ENCODE measurements at regions not wholly inside any gene's neighbourhood (a gene's known extent, or its start where the extent isn't known, plus 50 kb on each side); places are given as distances from the start of the nearest gene placed in this dataset.
A peak's percentile ranks its signal among the peaks of the same experiment; 100 is the strongest.

DNA sequence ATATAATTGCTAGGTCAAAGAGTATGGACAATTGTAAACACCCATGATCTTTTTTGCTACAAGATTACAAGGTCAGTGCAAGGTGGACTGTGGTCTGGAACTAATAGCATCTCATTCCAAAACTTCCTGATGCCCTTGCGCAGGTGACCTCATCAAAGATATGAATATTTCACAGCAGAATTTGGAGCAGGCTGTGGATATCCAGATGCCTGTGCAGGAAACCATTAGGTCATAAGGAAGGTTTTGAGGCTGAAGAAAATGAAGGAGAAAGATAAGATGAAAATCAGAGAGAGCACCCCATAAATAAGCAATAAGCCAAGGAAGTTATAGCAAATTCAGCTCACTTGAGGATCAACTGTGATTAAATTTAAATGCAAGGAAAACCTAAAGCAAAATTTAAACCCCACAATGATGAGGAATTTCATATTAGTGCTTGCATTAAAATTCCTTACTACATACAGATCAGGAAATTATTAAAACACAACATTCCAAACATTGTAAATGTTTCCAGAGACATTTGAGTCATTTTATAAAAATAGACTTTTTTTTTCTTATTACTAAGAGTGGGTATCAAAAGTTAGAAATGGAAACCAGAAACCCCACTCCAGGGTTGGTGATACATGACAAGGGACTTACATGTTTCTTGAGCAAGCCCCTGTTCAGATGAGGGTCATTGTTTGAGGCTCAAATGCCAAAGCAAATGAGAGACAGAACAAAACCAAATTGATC, 100.7 kb upstream of the FAM9C start:
- DNase-seq, result no peak

DNA sequence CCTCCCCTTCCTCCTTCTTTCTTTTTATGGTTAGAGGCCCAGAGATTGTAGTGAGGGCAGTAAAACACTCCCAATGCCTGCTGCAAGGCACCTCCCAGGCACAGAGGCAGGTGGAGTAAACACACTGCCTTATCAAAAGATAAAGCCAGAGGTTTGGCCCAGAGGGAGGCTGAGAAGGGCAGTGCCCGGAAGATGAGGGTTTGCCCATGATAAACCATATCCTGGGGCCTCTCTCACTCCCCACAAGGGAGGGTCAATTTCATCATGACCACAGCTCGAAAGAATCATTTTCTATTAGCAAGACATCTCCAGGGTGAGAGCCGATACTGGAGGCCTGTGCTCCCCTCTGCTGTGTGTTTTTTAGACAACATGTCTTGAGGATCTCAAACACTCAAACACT, 98.5 kb upstream of the FAM9C start:
- DNase-seq, result no peak

DNA sequence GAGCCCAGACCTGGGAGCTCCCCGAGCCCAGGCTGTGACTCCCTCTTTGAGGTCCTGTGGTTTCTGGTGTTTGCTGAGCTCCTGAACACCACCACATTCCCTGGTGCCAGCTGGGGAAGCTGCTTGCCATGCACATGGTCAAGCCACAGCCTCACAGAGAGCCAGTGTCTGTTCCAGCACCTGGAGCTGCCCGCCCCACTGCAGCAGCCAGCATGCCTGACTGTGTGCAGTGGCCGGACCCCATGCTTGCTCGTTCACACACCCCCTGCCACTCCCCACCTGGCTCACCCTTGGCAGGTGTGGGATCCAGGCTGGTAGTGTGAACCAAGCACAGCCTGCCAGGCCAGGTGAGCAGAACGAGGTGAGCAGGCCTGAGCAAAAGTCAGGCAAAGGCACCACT, 95.6 kb upstream of the FAM9C start:
- no peak for DNase-seq

DNA sequence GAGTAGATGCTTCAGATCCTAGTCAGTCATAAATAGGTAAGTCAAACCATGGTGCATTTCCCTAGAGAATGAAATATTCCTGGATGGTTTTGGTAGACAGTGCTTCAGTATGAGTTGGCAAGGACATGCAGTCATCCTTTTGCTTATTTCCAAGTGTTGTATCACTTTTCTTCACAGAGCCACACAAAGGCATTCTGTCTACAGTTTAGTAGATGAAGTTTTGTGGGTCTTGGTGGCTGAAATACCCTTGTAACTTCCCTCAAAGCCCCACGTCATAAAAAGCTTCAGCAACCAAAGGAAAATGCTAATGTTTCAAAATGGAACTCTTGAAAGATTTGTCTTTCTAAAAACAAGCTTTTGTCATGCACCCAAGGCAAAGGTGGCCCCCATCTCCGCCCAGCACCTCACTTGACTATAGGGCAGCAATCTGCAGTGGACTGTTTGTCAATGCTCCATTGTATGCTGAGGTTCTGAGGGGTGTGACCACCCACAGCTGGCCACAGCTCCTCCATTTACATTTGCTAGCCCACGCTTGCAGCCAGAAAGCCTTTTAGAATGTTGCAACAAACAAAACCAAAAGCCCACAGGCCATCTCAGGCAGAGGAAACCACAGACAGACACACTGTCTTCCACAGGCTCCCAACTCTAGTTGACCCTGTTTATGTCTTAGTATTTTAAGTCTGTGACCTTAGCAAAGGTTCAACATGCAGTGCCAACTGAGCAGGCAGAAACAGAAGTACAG, 87.1 kb upstream of the FAM9C start:
- peak; percentile 58 to 86 (median 73) for DNase-seq

DNA sequence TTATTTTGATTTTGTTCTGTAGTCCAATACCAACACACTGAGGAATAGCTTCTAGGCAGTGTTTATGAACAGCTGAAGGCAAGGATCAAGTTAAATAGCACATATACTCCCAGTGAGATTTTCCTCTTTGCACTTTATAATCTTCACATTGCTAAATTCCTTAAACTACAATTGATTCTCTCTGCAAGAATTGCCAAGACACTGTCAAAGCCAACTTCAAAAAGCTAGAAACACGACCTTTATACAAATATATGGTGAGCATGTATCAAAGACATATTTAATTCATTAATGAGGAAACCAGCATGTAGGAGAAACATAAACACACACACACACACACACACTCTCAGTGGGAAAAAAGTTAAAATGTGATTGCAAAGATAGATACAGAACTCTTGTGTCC, 86.4 kb upstream of the FAM9C start:
- no peak for DNase-seq

DNA sequence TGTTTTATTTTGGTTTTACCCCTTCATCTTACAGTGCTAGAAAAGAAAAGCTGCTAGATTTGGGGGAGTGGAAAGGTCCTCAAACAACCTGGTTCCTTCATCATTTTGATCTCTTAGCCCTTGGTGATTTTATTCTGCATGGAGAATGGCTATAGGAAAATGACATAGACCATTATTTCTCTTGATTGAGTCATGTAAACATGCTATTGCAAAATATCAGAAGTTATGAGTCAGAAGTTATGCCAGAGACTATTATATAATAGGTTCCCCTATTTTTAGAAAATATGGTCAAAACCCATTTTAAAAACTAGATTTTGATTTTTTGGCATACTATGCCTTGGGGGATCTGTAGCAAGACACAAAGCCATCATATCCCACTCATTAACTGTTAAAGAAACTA, 83.7 kb upstream of the FAM9C start:
- DNase-seq, result peak in 2 of 4 experiments; percentile 73 to 76

DNA sequence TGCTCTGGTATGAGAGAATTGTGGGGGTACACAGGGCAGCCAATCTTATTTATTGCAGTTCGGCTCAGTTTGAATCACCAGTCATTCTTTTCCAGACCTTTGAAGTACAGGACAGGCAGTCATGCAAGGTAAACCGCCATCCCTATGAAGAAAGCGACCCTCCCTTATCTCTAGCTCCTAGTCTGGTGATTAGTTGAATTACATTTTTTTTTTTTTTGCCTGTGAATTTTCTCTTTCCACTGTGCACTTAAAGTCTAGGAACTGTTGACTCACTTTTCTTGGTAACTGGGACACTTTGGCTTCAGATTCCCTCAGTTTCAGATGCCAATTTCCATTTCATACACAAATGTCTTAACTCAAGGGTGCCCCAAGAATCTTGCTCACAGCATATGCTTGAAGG, 82.4 kb upstream of the FAM9C start:
- no peak for DNase-seq

DNA sequence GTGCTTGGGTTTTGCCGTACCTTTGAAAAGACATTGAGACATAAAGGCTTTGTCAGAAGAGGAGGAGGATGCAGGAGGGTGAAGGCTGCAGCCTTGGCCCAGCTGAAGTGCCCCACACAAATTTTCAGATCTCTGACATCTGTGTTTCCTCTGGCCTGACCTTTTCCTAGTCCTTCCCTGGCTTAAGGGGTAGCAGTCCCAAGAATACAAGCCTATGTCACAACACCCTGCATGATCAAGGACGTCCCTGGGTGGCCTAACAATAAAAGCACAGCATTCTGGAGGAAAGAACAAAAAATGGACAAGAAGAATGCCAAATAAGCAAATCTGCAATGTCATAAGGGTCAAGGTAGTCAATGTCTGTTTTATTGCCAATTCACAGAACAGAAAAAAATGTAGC, 80.8 kb upstream of the FAM9C start:
- no peak for DNase-seq

DNA sequence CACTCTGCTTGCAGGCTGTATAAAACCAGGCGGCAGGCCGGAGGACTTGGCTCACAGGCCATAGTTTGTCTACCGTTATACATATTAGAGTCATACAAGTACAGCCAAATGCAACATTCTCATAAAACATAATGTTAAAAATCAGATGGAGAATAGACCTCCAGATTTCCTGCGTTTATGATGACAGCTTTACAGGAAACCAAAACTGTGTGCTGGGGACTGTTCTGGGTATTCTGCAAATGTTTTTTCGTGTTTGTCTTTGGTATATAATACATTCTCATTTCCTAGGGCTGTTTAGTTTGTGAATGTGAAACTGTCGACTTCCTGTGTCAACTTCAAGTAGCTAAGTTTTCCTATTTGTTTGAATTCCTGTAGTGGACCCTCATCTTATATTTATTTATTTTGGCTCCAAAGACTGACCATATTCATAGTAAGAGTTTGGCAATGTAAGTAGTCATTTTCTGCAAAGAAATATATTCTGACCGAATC, 79.5 kb upstream of the FAM9C start:
- DNase-seq, result no peak

DNA sequence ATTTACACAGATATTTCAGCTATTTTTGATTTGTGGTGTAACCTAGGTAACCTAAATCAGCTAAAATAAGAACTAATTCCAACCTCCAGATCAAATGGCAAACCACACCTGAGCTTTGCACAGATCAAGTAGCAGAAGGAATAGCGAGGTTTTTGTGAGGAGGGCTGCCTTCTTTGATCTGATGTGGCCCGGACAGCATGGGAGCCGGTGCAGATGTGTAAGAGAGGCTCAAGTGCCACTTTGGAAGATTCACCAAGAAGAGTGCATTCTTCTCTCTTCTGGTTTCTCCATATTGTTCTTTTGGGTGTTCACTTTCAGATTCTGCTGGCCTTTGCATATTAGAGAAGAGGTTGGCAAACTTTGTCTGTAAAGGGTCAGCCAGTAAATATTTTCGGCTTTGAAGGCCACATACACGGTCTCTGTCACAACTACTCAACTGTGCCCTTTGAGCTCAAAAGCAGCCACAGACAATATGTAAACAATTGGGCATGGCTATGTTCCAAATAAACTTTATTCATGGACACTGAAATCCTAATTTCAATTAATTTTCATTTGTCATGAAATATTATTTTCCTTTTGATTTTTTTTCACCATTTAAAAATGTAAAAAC, 78.9 kb upstream of the FAM9C start:
- no peak for DNase-seq

DNA sequence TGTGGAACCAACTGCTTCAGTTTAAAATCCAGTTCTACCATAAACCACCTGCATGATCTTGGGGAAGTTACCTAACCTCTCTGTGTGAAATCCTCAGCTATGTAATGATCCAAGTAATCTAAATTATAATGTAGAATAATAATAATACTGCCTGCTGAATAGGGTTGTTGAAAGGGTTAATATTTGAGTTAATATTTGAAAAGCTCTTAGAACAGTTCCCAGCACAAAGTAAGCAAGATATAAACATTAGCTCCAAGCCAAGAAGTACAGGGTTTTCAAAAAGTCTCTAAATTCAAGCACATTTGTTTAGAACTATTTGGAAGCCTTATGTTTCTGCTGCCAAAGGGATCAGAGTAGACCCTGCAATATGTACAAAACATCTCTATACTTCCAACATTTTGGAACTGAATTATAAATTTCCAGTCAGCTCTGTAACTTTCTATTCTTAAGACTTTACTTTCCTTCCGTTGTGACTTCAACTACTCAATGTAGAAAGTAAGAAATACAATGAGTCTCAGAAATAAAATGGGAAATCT, 76.7 kb upstream of the FAM9C start:
- DNase-seq, result no peak

DNA sequence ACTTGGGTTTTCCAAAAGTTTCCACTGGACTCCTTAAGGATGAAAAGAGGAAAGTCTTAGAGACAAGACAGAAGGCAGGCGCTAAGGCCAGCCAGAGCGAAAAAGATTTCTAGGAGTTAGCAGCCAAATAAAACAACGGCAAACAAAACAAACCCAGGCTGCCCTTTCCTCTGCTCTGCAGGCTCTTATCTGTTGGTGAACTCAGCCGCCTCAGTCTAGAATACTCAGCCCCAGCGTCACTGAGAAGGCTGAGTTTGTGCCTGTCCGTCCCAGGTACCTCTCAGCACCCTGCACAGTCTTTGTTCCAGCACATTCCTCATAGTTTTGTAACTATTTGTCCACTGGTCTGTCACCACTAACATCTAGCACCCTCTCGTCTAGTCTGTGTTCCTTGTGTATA, 75.6 kb upstream of the FAM9C start:
- no peak for DNase-seq

DNA sequence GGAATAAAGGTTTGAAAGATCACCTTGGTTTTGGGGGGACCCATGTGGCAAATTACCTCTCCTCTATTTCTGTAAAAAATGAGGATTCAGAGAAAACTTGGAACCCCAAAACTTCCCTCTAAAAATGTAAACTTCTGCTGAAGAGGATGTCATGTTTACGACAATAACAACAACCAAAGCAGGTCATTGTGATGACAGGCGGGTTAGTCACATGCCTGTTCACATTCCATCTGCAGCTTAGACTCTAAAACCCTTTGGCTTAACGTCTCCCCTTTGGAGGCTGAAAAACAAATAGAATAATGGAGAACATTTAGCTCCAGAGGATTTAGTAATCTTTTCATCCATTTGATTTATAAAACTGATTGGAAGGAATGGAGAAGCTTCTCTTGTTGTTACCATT, 75.0 kb upstream of the FAM9C start:
- DNase-seq, result no peak

DNA sequence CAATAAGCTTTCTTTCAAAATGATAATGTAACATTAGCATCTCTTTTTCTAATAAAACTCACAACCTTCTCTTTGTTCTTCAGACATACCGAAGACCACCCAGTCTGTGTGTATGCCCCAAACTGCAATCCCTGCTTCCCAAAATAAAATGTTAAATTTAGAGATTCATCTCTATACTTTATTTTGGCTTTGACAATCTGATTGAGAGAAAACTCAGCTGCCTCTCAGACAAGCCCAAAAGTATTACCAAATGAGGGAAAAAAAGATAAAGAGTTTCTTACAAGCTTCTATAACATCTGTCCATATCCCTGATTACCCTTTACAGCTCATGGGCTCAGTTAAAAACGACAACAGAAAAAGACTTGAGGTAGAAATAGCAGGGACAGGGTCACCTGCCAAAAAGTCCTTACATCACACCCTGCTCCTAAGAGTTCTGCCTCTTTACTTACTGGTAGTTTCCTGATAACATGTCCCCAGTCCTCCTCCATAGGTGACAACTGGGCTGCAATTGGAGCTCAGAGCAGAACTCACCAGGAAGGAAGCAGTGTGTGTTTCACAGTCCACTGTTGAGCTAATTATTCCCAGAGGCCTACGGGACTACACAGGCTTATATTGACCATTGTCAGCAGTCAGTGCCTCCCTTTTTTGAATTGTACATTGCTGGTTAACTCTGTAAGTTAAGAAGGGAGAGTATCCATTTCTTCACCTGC, 70.9 kb upstream of the FAM9C start:
- no peak for DNase-seq

DNA sequence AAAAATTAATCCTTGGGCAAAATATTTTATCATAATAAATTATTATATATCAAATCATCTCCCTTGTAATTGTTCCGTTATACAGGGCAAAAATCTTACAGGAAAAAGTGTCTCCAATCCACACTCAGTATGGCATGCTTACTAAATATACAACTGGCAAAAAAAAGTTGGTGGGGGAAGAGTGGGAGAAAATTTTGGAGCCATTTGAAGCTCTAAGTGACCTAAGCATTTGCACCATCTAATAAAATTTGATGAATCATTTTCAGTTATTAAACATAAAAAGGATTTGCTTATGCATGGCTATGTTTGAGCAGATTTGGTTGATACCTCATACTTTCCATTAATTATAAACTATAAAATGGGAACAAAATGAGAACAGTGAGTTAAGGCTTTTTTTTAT, 68.1 kb upstream of the FAM9C start:
- no peak for DNase-seq

DNA sequence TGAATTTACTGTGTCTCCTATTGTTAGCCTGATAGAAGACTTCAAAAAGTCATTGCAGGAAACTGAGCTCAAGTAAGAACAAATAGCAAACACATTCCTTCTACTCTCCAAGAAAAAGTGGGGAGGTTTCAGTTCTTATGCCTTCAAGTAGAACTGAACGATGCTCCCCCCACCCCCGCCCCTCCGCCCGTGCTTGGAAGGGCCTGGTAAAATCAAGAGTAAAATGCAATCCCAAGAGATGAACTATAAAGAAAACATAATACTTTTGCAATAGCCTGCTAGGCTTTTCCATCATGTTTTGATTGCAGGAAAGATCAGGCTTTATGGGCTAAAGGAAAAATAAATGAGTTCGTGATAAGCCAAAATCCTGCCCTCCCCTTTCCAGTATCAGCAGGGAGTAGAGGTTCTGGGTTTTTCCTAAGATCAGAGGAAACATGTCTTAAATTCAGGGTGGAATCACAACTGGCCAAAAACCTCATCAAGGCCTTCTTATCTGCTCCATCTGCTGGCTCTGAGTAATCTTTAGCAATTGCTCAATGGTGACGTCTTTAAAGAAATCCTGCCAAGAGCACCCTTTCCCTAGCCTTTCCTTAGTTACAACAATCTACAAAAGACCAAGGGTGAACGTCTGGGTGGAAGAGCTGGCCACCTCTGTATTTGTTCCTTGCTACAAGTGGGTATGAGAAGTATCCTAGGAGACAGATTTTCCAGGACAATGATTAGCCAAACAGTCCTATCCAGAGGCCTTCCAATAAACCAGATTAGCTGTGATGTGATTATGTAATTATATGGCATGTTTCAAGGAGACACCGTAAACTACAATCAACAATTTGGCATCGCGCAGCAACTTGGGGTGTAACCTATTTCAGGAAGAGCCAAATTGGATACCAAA, 66.3 kb upstream of the FAM9C start:
- DNase-seq, result peak; percentile 28 to 67 (median 44)

DNA sequence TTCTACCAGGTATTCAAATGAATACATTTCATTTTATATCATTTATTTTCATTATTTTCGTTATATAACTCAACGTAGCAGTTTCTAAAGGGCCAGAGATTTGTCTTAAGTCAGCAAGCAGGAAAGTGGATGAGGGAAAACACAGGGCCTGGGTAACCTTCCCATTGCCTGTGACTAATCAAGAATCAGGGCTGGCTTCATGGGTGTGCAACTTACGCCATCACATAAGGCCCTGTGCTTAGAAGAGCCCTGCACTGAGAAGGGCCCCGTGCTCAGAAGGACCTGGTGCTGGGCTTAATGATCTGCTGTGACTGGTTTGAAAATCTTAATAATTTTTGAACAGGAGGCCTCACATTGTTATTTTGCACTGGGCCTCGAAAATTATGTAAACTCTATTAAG, 65.4 kb upstream of the FAM9C start:
- DNase-seq, result no peak

DNA sequence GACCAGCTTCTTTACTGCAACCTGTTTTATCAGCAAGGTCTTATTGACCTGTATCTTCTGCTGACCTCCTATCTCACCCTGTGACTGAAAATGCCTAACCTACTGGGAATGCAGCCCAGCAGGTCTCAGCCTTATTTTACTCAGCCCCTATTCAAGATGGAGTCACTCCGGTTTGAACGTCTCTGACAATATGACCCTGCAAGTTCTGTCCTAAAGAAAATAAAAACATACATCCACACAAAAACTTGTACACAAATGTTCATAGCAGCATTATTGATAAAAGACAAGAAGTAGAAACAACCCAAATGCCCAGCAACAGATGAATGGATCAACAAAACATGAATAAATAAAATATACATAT, 59.5 kb upstream of the FAM9C start:
- DNase-seq, result no peak

DNA sequence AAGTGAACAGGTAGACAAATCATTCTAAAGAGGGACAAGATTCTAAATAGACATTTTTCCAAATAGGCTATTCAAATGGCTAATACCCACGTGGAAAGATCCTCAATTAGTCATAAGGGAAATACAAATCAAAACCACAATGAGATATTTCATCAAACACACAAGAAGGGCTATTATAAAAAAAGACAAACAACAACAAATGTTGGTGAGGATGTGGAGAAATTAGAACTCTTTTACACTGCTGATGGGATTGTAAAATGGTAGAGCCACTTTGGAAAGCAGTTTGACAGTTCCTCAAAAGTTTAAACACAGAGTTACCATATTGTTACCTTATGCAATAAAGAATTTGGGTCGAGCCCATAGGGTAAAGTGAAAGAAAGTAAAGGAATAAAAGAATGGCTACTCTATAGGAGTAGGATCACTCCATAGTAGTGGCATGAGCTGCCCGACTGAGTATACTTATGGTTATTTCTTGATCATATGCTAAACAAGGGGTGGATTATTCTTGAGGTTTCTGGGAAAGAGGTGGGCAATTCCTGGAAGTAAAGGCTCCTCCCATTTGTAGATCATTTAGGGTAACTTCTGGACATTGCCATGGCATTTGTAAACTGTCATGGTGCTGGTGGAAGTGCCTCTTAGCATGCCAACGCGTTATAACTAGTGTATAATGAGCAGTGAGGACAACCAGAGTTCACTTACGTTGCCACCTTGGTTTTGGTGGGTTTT, 58.9 kb upstream of the FAM9C start:
- DNase-seq, result no peak

DNA sequence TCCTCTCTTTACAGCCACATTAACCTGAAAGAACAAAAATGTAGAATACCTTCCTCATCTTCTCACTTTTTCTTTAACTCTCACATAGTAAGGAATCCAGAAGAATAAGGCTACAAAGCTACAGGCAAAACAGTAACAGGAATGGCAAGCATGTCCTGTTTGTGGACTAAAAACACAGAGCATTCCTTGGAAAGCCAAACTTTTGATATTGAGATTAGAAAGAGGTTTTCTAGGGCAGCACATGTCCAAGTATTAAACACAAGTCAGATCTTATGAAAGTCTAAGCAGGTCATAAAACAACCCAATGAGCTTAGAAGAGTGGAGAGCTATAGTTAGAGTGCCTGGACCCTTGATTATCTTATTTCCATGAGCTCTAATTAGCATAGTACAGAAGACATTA, 58.2 kb upstream of the FAM9C start:
- DNase-seq, result no peak

DNA sequence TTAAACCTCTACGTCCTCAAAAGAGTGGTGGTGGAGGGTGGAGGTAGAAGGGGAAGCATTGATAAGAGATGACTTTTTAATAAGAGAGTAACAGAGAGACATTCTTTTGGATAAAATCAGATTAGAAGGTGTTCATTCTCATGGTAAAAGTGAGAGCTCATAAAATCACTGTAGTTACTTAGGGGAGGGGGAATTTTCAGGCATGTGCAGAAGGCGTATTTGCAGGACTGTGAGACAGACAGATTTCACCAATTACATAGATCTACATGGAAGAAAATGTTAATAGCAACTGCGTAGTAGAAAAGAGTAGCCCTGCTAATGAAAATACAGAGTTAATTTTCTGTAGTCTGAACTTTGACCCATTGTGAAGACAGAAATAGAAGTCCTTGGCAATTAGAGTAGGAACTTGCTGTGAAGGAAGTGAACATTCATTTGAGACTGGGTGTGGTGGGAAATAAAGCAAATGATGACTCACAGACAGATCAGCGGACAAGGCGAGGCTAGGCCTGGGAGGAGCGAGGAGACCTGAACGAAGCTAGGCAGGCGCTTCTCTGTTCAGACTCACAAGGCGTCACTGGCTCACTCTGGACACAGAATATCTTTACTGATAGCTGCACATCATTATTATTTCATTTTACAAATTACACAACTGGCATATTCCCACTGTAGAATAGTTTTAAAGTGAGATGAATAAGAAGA, 57.2 kb upstream of the FAM9C start:
- peak; percentile 68 to 87 (median 82) for DNase-seq

Data from suppressor macrophage (primary cell).